ENCODE measurements at regions not wholly inside any gene's neighbourhood (a gene's known extent, or its start where the extent isn't known, plus 50 kb on each side); places are given as distances from the start of the nearest gene placed in this dataset.

- H2AFZ ChIP-seq (ENCODE audit: control insufficient read depth, low read depth, low read length) = no peak overlapping the region
- H3K27me3 ChIP-seq (replicated peaks in 1 of 2; ENCODE audit: control insufficient read depth in 2 of 2, insufficient read depth in 2 of 2, low read length in 1 of 2) = no peaks in the 10 kb centered on the region; a peak in 1 of 4 replicates
- RAD21 ChIA-PET (ENCODE audit: unreplicated experiment) = no interaction called here
- peaks cover 13% of the 10 kb centered on the region for H3K4me1 ChIP-seq (ENCODE audit: control insufficient read depth, insufficient read depth, low read length)
- intact Hi-C loops (cut with micrococcal nuclease; ENCODE audit: unreplicated experiment) (no loop called here), in situ Hi-C loops (cut with MboI) (no loop called here)
- no peak overlapping the region for H3K4me2 ChIP-seq (ENCODE audit: control insufficient read depth, insufficient read depth)
- WGBS (ENCODE audit: insufficient coverage, insufficient replicate concordance, low lambda C conversion rate, missing lambda C conversion rate) = 33% methylated on average over 9 of the region's 9 CpGs
- ATAC-seq (no peak), FAIRE-seq (no peak), DNase-seq (ENCODE audit: low read depth, low spot score) (no peak)
- no peaks in the 10 kb centered on the region for H3K36me3 ChIP-seq (ENCODE audit: control insufficient read depth in 2 of 2, insufficient read depth in 2 of 2, low read length in 1 of 2)
- POLR2A ChIA-PET = no interaction called here
- TF ChIP-seq ZNF384 (IDR thresholded peaks at IDR 0.05; ENCODE audit: borderline replicate concordance, low read depth, low read length) = no peak
- TF ChIP-seq FOXM1 (IDR thresholded peaks at IDR 0.05; ENCODE audit: low read depth, low read length) = no peak
- TF ChIP-seq YBX1 (IDR thresholded peaks at IDR 0.05) = no peak
- TF ChIP-seq PKNOX1 (IDR thresholded peaks at IDR 0.05) = no peak
- no peak for TF ChIP-seq SMARCA5 (IDR thresholded peaks at IDR 0.05)
- no peak for TF ChIP-seq IKZF2 (IDR thresholded peaks at IDR 0.05)
- TF ChIP-seq KLF5 (IDR thresholded peaks at IDR 0.05; ENCODE audit: partially characterized antibody) = no peak
- no peak for TF ChIP-seq EGR1 (IDR thresholded peaks at IDR 0.05; ENCODE audit: borderline replicate concordance in 1 of 2, low read depth in 2 of 2, low read length in 2 of 2)
- no peak for TF ChIP-seq BCL3 (IDR thresholded peaks at IDR 0.05; ENCODE audit: borderline replicate concordance, insufficient read depth, low read depth, low read length, poor library complexity, severe bottlenecking)
- no peak for TF ChIP-seq NFXL1 (IDR thresholded peaks at IDR 0.05; ENCODE audit: borderline replicate concordance)
- no peak for TF ChIP-seq MAX (IDR thresholded peaks at IDR 0.05; ENCODE audit: low read depth, low read length)
- no peak for TF ChIP-seq ZBTB40 (IDR thresholded peaks at IDR 0.05; ENCODE audit: borderline replicate concordance)
- BruUV-seq (replicated peaks) = no TSS peak
- no peaks in the 10 kb centered on the region for H4K20me1 ChIP-seq (ENCODE audit: control insufficient read depth, insufficient read depth)
- no peak overlapping the region for H3K9ac ChIP-seq (ENCODE audit: control insufficient read depth, insufficient read depth, low read length)
- no peak overlapping the region for H3K4me3 ChIP-seq
- no peak overlapping the region for H3K27ac ChIP-seq (ENCODE audit: control insufficient read depth, insufficient read depth)
- H3K79me2 ChIP-seq (ENCODE audit: control insufficient read depth, insufficient read depth, low read length) = no peaks in the 10 kb centered on the region
- H3K9me3 ChIP-seq (replicated peaks; ENCODE audit: control insufficient read depth, insufficient read depth, low read length) = no peaks in the 10 kb centered on the region; the same call in 2 of the 3 replicates
- SMC1A ChIA-PET (ENCODE audit: uncharacterized antibody, unreplicated experiment) = no interaction called here
- CTCF ChIA-PET = no interaction called here
These were observed 80.1 kb upstream of the SH3PXD2B start for GRCh38 chr5:172534229-172535107.

Measured in GM12878 (cell line).